HG03095 (cell line): ENCODE measurements at regions not wholly inside any gene's neighbourhood (a gene's known extent, or its start where the extent isn't known, plus 50 kb on each side); places are given as distances from the start of the nearest gene placed in this dataset.
"Not testable (repeated sequence)": the region's sequence is repeated elsewhere in the genome, so short reads cannot be mapped to it uniquely, and the experiment has no call there.

Experiments
- ATAC-seq: cut with Tn5 transposase; IDR thresholded peaks from one replicate; pipeline ENCODE4 v1.9.1; 2021; ENCODE audit warnings: moderate library complexity; ENCODE audit not compliant: unreplicated experiment

- no peak for ATAC-seq
These were observed 376.9 kb upstream of the GRAMD2B start for GRCh38 chr5:126046318-126046717.

GRCh38 chr5:126046846-126047571, 376.2 kb upstream of the GRAMD2B start:
- no peak for ATAC-seq

DNA sequence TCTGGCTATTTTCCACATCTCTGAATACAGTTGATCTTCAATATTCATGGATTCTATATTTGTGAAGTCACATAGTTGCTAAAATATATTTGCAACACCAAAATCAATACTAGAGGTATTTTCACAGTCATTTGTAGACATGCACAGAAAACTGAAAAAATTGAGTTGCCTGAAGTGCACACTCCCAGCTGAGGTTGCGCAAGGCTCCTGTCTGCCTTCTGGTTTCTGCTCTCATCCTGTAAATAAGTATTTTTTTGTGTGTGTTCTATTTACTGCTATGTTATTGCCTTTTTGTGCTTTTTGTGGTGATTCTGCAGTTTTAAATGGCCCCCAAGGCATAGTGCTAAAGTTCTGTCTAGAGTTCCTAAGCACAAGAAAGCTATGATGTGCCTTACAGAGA, 371.1 kb upstream of the GRAMD2B start:
- no peak for ATAC-seq

- no peak for ATAC-seq
These were observed 370.4 kb upstream of the GRAMD2B start for GRCh38 chr5:126052791-126053190.

DNA sequence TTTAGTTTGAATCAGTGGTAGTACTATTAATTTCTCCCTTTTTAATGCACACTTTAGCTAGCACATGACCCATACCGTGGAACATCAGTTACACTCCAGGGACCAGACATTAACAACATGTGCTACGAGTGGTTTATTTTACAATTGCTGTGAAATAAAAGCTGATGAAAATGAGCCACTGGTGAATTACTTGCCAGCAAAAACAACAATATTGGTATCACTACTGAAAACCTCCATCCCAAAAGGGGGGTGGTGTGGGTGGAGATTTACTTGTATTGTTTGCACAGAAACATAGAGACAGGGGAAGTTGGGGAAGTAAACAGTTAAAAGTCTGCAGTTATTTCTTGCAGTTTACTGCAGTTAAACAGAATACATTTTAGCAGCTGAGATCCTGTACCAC, 369.6 kb upstream of the GRAMD2B start:
- no peak for ATAC-seq

DNA sequence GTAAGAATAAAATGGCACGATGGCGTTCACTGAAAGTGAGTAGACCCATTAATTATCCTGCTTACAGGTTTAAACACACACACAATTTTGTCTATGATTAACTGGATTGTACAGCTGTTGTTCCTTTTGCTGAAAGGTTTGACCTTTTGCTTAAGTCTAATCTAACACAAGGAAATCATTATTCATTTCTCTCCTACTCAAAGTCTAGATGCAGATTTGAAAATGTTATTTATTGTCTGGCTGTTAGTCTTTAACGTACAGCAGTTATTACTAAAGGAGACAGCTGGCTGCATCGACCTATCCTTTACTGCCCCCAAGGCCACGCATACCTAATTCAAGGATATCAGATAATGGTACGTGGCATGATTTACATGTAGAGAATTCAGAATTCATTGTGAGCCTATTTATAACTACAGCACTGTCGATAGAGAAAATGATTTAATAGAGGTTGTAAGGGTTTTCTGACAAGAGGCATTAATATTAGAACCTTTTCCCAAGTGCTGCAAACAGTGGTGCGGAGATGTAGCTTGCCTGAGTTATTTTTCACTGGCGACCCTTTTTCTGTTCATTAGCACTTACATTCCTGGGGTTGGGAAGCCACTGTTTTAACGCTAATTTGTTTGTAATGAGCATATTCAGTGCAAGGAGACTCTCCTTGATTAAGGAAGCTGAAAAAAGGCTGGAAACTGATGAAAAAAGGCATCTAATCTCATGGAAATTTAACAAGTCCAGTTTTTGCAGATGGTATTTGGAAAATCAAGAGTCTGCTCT, 368.4 kb upstream of the GRAMD2B start:
- ATAC-seq, result no peak

- ATAC-seq, result no peak
These were observed 367.9 kb upstream of the GRAMD2B start for GRCh38 chr5:126055348-126055729.

GRCh38 chr5:126056352-126056751, 366.9 kb upstream of the GRAMD2B start:
- ATAC-seq, result no peak

- no peak for ATAC-seq
These were observed 366.2 kb upstream of the GRAMD2B start for GRCh38 chr5:126056851-126057622.

DNA sequence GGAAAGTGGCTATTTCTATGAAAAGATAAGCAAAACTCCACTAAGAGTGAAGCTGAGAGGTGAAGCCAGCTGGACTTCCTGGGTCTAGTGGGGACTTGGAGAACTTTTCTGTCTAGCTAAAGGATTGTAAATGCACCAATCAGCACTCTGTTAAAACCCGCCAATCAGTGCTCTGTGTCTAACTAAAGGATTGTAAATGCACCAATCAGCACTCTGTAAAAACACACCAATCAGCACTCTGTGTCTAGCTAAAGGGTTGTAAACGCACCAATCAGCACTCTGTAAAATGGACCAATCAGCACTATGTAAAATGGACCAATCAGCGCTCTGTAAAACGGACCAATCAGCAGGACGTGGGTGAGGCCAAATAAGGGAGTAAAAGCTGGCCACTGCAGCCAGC, 364.8 kb upstream of the GRAMD2B start:
- ATAC-seq, result not testable (repeated sequence)

DNA sequence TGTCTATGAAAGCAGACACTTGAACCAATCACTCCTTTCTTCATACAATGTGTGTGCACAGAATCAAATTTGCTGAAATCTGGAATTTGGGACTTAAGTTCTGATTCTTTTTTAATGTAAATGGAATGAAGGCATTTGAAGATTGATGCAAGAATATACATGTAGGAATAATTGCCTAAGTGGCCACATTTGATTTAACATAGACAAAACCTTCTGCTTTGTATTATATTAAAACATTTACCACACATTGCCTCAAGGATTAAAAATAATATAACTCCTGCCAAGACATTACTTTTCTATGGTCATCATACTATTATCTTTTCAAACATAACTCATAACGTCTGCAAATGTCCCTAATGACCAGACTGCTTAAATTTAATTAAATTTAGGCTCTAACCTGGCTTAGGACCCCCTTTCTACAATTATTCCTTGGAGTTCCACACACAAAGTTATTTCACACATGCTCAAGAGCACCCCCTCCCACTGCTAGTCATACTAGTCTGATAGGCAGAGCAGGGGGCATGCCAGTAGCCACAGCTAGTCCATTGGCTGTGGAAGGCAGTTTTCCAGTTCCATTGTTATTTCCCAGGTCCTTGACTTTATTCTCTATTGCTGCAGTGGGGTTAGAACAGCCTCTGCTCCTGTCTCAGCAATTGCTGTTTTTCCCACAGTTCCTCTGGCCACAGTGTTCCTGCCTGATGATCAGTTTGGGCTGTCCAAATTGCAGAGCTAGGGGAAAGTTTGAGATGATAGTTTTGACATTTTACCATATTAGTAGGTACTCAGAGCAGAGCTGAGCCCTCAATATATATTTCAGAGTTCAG, 360.6 kb upstream of the GRAMD2B start:
- no peak for ATAC-seq

GRCh38 chr5:126065061-126065460, 358.1 kb upstream of the GRAMD2B start:
- no peak for ATAC-seq

DNA sequence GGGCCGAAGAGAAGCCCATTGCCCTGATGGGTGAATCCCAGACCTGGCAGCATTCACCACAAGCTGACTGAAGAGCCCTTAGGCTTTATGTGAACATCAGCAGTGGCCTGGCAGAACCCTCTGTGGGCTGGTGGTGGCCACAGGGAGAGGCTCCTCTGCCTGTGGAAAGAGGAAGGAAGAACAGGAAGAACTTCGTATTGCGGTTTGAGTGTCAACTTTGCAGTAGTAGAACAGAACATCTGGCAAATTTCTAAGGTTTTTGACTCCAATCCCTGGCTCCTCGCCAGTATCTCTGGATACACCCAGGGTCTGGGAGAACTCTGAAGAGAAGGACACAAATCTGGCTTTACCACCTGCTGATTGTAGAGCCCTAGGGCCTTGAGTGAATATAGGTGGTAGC, 356.4 kb upstream of the GRAMD2B start:
- ATAC-seq, result no peak

DNA sequence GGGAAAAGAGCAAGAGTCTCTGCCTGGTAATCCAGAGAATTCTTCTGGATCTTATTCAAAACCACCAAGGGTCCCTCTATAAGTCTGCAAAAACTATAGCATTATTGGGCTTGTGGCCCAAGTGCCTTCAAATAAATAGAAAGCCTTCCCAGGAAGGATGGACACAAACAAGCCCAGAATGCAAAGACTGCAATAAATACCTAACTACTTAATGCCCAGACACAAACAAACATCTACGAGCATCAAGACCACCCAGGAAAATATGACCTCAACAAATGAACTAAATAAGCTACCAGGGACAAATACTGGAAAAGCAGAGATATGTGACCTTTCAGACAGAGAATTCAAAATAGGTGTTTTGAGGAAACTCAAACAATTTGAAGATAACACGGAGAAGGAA, 355.8 kb upstream of the GRAMD2B start:
- no peak for ATAC-seq

GRCh38 chr5:126069329-126069728, 353.9 kb upstream of the GRAMD2B start:
- ATAC-seq, result no peak

GRCh38 chr5:126070481-126070880, 352.7 kb upstream of the GRAMD2B start:
- no peak for ATAC-seq

GRCh38 chr5:126074538-126074937, 348.7 kb upstream of the GRAMD2B start:
- ATAC-seq, result no peak

DNA sequence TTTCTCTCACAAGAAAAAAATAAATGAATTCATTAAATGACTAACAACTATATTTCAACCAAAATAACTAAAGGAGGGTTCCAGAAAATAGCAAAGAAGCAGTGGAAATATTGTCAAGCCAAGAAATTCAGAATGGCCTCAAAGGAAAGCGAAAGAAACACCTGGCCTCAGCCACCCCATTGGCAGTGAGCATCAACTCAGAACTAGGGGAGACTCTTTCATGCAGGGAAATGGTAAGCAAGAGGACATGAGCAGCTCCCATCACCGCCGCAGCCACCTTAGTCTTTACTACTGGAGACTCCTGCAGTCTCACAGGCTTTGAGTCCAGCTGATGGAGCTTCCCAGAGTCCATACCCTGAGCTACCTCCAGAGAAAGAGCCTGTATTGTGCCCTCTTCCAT, 343.9 kb upstream of the GRAMD2B start:
- ATAC-seq, result no peak

GRCh38 chr5:126081209-126081608, 342.0 kb upstream of the GRAMD2B start:
- ATAC-seq, result no peak

GRCh38 chr5:126093041-126093440, 330.2 kb upstream of the GRAMD2B start:
- ATAC-seq, result no peak

DNA sequence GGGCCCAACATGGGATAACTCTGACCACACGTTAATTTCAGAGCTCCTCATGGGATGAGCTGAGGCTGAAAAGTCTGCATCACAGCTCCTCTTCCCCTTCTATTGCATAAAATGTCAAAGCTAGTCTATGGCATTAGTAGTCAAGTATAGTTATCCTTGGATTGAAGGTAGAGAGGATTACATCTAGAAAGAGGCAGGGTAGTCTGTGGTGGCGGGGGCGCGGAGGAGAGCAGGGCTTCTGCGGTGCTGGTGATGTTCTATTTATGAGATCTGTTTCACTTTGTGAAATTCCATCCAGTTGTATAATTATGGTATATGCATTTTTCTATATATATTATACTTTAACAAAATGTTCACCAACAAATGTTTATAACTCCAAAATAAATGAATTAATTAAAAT, 329.5 kb upstream of the GRAMD2B start:
- ATAC-seq, result no peak
